ENCODE measurements at regions not wholly inside any gene's neighbourhood (a gene's known extent, or its start where the extent isn't known, plus 50 kb on each side); places are given as distances from the start of the nearest gene placed in this dataset.
A peak's percentile ranks its signal among the peaks of the same experiment; 100 is the strongest.

- peak; percentile 21 for DNase-seq (ENCODE audit: low read depth, low spot score)
These were observed 125.8 kb downstream of the MCHR2 start for GRCh38 chr6:99868074-99868702.

Data from brain pericyte (primary cell).